ENCODE measurements at regions not wholly inside any gene's neighbourhood (a gene's known extent, or its start where the extent isn't known, plus 50 kb on each side); places are given as distances from the start of the nearest gene placed in this dataset.
"Not testable (repeated sequence)": the region's sequence is repeated elsewhere in the genome, so short reads cannot be mapped to it uniquely, and the experiment has no call there.

DNA sequence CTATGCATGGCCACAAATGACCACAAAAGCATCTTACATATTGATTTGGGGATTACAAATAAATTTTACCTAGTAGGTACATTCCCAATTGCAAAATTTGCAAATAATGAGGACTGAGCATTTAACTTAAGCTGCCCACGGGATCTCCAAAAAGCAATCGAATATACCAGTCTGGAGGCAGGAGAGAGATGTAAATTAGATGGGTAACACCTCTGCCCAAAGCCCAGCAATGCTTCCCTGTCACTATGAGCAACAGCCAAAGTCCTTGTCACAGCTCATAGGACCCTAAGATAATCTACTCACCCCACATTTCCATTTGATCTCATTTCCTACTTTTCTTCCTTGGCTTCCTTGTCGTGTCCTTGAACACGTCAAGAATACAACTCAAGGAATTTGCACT lies 172.2 kb downstream of the SUCLG1 start:
- no peak for DNase-seq

GRCh38 chr2:84285056-84285747 lies 173.9 kb downstream of the SUCLG1 start:
- DNase-seq = no peak

GRCh38 chr2:84283506-84283905 lies 175.6 kb downstream of the SUCLG1 start:
- DNase-seq = peak in 2 of 3 experiments; percentile 12 to 61

GRCh38 chr2:84281510-84281909 lies 177.6 kb downstream of the SUCLG1 start:
- DNase-seq = no peak

- DNase-seq = no peak
Measured at GRCh38 chr2:84280873-84281272, 178.2 kb downstream of the SUCLG1 start.

DNA sequence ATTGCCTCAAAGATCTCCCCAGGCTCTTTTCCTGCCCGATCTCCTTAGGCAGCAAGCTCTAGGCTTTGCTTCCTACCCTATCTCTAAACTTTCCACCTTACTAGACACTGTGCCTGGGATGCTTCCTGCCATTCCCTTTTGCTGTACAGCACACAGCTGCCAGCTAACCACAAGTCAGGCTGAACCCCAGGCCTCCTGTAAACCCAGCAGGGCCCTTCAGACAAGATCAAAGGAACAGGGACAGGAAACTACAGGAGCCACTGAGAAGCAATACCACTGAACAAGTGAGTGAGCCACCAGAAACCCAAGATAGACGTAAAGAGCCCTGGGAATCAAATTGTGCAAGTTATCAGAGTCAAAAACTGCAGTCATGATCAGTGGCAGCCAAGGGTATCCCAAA lies 180.7 kb downstream of the SUCLG1 start:
- no peak for DNase-seq

DNA sequence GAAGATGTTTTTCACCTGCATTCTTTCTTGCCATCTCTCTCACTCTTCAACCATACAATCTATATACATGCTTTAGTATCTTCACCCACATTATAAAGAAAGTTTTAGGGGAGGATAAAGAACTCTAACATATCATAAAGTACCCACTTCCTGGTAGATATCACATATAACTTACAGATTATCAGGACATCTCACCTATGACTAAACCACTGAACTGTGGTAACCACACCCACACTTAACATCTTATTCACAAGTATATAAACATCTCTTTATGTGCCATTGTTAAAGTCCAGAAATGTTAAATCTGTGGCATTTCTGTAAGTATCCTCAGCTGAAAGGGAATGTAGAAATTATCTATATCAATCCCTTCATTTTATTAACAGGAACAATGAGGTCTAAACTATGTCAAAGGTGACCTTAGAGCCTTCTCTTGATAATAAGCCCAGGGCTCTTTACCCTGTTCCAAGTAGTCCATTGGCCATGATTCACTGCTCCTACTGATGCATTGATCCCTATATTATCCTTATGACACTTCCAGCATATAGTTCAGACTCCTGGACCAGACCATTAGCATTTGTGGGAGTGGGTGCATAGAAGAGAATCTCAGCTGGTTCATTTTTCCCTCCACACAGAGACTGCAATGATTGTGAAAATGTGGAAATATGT lies 182.4 kb downstream of the SUCLG1 start:
- no peak for DNase-seq

- DNase-seq = no peak
Measured at GRCh38 chr2:84273406-84273805, 185.7 kb downstream of the SUCLG1 start.

GRCh38 chr2:84271977-84272376 lies 187.1 kb downstream of the SUCLG1 start:
- DNase-seq = no peak

DNA sequence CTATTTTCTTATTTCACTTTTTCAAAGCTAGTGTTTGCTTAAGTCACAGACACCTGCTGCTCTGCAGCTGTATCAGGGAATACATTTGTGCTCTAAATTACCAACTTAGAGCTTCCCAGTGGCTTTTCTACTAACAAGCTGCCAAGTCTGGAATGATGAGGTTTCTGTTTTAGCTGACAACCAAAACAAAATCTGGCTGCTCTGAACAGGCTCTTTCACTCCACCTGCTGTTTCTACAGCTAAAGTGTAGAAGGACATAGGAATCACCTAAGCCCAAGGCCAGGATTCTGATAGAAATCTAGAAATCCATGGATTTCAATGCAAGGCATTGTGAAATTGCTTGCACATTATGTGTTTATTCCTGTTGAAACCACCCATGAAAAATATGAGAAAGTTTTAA lies 201.2 kb downstream of the SUCLG1 start:
- DNase-seq = peak in 1 of 3 experiments; percentile 17

DNA sequence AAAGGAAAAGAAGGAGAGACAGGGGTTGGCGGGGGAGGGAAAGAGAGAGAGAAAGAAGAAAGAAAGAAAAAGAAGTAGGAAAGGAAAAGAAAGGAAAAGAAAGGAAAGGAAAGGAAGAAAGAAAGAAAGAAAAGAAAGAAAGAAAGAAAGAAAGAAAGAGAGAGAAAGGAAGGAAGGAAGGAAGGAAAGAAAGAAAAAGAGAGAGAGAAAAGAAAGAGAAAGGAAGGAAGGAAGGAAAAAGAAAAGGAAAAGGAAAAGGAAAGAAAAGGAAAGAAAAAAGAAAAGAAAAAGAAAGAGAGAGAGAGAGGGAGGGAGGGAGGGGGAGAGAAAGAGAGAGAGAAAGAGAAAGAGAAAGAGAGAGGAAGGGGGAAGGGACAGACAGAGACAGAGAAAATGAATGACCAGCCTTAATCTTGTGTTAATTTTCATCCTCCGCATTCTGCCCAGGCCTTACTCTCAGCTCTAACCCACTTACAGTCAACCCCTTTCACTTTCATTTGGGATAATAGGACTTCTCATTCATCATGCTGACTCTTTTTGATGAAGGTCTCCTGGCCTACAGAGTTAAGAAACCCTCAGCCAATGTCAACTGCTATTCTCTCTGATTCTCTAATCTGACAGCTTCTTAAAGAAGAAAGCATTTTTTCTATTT lies 207.3 kb downstream of the SUCLG1 start:
- no peak for DNase-seq

DNA sequence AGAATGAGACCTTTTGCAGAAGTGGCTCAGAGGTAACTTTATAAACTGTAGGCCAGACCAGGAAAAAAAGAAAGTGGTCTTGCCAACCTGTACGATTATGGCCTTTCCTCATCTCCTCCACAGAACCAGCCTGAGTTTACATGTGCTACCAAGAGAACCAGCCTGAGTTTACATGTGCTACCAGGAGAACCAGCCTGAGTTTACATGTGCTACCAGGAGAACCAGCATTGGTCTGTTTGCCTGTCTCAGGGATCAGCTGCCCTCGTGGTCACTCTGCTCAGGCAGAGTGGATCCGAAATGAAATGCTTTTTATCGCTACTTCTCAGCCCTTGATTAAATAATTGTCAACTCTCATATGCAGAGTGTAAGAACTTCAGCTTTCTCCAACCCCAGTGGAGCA lies 209.9 kb downstream of the SUCLG1 start:
- no peak for DNase-seq

- no peak for DNase-seq
Measured at GRCh38 chr2:84247532-84247931, 211.5 kb downstream of the SUCLG1 start.

DNA sequence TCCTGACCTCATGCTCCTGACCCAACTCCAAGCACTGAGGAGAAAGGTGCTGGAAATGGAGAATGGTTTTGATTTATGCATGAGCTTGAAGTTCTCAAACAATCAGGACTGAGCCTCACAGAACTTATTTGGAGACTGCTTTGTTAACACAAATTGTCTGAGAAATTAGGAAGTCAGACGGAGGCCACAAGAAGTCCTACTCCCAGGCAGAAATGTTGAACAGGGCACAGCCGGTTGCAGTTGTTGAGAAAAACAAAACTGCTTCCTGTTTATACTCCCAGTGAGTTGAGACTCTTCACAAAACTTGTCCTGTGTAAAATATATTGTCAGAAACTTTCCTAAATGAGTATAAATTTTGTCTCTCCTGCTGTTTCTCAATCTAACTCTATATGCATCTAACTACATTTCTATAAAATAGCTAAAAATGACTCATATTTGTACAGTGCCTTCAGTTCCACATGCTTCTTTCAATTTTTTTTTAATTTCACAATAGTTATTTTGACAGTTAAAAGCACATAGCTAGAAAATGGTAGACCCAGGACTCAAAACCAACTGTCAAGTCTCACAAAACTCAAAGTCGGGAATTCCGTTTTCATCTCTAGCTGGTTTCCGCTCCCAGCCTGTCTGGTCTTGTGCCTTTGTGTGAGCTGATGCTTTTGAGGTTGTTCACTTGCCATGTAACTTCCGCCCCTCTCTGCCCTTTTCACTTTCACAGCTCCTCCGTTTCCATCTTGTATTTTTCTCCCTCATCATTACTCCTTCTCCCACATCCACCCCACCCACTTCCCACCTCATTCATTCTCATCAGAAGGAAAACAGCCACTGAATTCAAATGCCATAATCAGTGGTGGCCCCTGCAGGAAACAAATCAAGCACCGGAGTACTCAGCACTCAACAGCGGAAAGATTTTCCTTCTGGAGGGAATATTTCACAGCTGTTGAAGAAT lies 215.0 kb downstream of the SUCLG1 start:
- DNase-seq = no peak

DNA sequence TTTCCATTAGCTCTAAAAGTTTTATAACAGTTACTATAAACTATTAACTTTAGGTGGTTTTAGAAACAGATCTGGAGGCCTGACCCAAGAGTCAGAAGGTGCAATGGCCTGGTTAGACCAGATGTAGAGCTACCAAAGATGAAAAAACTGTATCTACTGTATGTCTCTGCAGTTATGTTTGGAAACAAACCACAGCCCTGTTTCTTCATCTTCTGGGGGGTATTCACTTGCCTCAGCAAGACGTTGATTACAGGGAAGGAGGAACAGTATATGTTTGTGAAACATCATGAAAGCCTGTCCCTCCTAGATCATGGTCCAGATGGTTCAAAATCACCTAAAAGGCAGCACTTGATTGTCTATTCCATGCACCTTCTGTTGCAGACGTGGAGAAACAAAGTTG lies 220.2 kb downstream of the SUCLG1 start:
- DNase-seq = no peak

DNA sequence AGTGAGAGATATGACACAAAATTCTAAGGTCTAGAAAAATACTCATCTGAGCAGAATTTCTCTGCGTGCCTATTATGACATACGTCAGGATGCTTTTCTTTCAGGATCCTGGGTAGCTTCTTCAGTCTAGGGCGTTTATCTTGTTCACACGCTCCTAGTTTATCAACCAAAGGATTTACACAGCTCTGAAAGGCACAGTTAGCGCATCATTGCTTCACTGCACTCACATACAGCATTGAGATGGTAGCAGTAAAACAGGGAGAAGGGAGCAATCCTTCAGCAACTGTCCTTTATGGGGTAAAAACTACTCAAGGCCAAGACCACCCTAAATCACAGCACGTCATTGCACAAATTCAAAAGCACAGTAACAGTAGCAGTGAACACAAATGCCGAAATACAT lies 222.8 kb downstream of the SUCLG1 start:
- DNase-seq = no peak

DNA sequence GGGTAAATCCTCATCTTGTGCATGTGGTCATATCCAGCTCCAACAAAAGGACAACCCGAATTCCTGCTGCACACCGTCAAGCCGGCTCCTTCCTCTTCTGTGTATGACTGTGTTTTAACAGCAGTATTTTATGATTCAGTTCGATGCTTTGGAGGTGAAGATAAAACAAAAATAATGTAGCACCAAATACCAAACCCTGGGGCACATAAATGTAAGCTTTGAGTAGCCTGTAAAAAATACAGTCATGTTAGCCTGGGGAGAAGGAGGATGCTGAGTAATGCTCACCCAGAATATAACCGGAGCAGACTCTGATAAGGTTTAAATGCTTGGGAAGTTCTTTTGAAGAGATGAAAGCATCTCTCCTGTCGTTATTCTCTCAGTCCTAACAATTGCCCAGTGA lies 225.0 kb downstream of the SUCLG1 start:
- no peak for DNase-seq

DNA sequence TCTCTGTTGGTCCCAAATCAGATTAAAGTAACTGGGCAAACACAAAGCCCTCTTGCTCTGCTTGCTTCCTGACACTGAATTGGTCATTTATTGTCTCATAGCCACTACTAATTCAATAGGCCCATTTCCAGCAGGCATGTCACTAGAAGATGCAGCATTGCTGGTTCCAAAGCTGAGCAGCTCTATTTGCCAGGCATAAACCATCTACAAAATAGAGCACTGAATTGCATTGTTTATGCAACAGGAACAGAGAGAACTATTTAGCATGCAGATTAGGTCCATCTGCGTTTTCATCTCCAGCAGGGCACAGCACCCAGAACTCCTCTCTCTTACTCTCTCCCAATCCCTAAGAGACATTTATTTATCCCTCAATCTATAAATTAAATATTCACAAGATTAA lies 227.6 kb downstream of the SUCLG1 start:
- DNase-seq = no peak

- no peak for DNase-seq
Measured at GRCh38 chr2:84224121-84224520, 235.0 kb downstream of the SUCLG1 start.

DNA sequence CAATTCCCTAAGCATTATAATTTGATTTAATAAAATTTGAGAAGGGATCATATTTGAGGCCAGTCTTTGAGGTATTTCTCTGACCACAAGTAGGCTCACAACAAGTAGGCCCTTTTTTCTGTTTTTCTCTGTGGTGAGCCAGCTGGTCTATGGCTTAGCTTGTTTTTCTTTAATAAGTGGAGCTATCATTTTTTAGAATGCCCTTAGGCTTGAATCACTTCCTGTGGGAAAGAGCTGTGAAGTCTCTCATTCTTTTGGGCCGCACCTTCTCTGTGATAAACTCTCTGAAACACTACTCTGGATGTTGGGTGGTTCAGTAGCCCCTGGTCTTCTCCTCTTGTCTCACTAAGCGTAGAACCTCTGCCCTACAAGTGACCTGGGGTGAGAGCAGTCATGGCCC lies 235.9 kb downstream of the SUCLG1 start:
- no peak for DNase-seq

- DNase-seq = not testable (repeated sequence)
Measured at GRCh38 chr2:84221102-84221501, 238.0 kb downstream of the SUCLG1 start.

DNA sequence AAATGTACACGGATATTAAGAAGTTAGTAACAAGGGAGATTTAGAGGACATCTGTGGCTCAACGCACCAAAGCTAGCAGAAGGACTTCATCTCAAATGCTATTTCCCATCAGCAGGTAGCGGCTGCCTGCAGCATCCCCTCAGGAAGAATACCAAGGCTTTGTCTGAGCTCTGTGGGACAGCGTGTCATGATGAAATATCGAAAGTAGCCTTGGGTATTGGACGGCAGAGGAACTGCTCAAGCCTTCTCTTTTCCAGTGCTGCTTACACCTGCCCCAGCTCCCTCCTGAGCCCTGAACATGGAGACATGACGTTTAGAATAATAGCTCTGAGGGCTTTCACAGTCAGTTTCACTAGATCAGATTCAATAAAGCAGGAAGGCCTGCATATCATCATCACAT lies 241.6 kb downstream of the SUCLG1 start:
- peak in 1 of 3 experiments; percentile 7 for DNase-seq

DNA sequence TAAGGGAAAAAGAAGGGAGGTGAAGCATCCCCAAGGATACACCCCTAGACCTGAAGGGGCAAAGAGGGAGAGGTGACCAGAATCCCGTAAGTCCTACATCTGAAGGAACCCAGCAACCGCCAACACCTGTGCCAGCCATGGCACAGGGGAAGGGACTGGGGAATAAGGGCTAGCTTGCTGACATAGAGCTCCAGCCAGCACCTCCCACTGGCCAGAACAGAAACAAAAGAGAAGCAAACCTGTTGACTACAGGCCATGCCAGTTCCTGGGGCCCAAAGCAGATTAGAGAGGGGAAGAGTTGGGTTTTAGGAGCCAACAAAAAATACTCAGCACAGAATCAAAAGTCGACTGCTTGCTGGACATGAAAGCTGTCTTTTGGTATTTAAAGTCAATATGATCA lies 244.6 kb downstream of the SUCLG1 start:
- DNase-seq = no peak

Measured in NCI-H1417 (cell line).